ENCODE measurements at regions not wholly inside any gene's neighbourhood (a gene's known extent, or its start where the extent isn't known, plus 50 kb on each side); places are given as distances from the start of the nearest gene placed in this dataset.

DNA sequence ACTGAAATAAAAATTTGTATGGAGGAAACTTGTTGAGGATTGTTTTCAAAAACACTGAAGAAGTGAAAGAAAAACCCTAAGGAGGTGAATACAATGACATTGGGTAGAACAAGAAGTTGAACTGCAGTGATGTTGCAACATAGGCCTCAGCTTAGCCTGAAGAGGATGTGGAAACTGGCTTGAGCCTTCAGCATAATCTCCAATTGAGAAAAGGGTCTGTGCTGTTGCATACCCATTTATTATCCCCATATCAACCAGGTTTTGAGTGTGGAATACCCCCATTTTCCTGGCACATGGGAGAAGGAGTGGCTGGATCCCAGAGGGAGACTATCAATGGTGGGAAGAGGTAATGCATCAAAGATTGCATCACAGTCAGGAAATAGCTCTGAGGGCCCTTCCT, 695.0 kb upstream of the HS3ST1 start:
- H3K27me3 ChIP-seq (replicated peaks in 1 of 4; ENCODE audit: control insufficient read depth in 3 of 4, extremely low read depth in 1 of 4, insufficient read depth in 3 of 4, low read length in 3 of 4), result no peaks in the 10 kb centered on the region
- H3K9me3 ChIP-seq (ENCODE audit: insufficient read depth in 2 of 2, low read depth in 1 of 2, low read length in 1 of 2), result no peaks in the 10 kb centered on the region; a peak in 1 of 4 replicates
- H3K4me3 ChIP-seq (ENCODE audit: extremely low read depth in 1 of 4, insufficient read depth in 2 of 4, low read depth in 3 of 4, low read length in 4 of 4), result no peak overlapping the region
- DNase-seq (ENCODE audit: low read depth in 1 of 2, low spot score in 2 of 2) (no peak), FAIRE-seq (no peak)
- H2AK5ac ChIP-seq (ENCODE audit: low read depth, low read length), result no peak overlapping the region
- H2BK20ac ChIP-seq (ENCODE audit: low read length), result no peak overlapping the region
- H3K79me2 ChIP-seq (ENCODE audit: control insufficient read depth in 1 of 2, insufficient read depth in 2 of 2, low read length in 2 of 2), result no peaks in the 10 kb centered on the region
- H4K20me1 ChIP-seq (replicated peaks in 1 of 2; ENCODE audit: control insufficient read depth in 1 of 2, insufficient read depth in 2 of 2, low read length in 2 of 2), result no peaks in the 10 kb centered on the region
- ChIA-PET CTCF (ENCODE audit: partially characterized antibody) (no interaction called here), POLR2A (ENCODE audit: partially characterized antibody) (no interaction called here)
- no peak overlapping the region for H2BK12ac ChIP-seq (ENCODE audit: low read depth, low read length)
- no peak overlapping the region for H2AFZ ChIP-seq (ENCODE audit: low read length)
- H3K4ac ChIP-seq (replicated peaks; ENCODE audit: insufficient read length, low read depth, low read length), result no peak overlapping the region
- H3K36me3 ChIP-seq (ENCODE audit: control insufficient read depth in 2 of 4, insufficient read depth in 4 of 4, low read length in 3 of 4), result no peaks in the 10 kb centered on the region
- no peak overlapping the region for H3K9ac ChIP-seq (replicated peaks in 1 of 4; ENCODE audit: extremely low read depth in 1 of 4, low read depth in 3 of 4, low read length in 3 of 4)
- no peak overlapping the region for H4K91ac ChIP-seq (replicated peaks; ENCODE audit: insufficient read length, low read length)
- no peak overlapping the region for H3K23ac ChIP-seq (ENCODE audit: insufficient read length)
- no peaks in the 10 kb centered on the region for H3K4me1 ChIP-seq (replicated peaks in 1 of 4; ENCODE audit: control insufficient read depth in 3 of 4, insufficient read depth in 4 of 4, low read length in 3 of 4)
- H2BK15ac ChIP-seq (ENCODE audit: low read length), result no peak overlapping the region
- no peaks in the 10 kb centered on the region for H3K79me1 ChIP-seq (ENCODE audit: low read depth, low read length)
- no peak overlapping the region for H2BK120ac ChIP-seq (replicated peaks; ENCODE audit: low read depth, low read length)
- no peak overlapping the region for H4K8ac ChIP-seq (ENCODE audit: extremely low read depth, insufficient read depth, low read length)
- no peak overlapping the region for H3K4me2 ChIP-seq (ENCODE audit: insufficient read depth in 1 of 2, low read depth in 2 of 2, low read length in 2 of 2)
- H4K5ac ChIP-seq (ENCODE audit: insufficient read length, low read depth, low read length), result no peak overlapping the region
- no peak overlapping the region for H3K27ac ChIP-seq (ENCODE audit: low read depth, low read length)
- H2BK5ac ChIP-seq (ENCODE audit: low read depth, low read length), result no peak overlapping the region
- no peaks in the 10 kb centered on the region for H3K23me2 ChIP-seq (ENCODE audit: low read depth, low read length)
- no peak overlapping the region for H3K14ac ChIP-seq (ENCODE audit: insufficient read length)
- no peak overlapping the region for H3K56ac ChIP-seq (replicated peaks; ENCODE audit: insufficient read length, low read depth, low read length)
- H3K18ac ChIP-seq (ENCODE audit: extremely low read depth, low read length), result no peak overlapping the region
- TF ChIP-seq RNF2 (IDR thresholded peaks at IDR 0.05; ENCODE audit: borderline replicate concordance, low read depth, low read length, missing control alignments, poor library complexity, severe bottlenecking), result no peak
- no peak for TF ChIP-seq FOSL1 (IDR thresholded peaks at IDR 0.05; ENCODE audit: insufficient read depth, low read depth, low read length)
- no peak for TF ChIP-seq KDM1A (IDR thresholded peaks at IDR 0.05; ENCODE audit: borderline replicate concordance, low read length)
- TF ChIP-seq MAFK (IDR thresholded peaks at IDR 0.05; ENCODE audit: low read depth, low read length), result no peak
- TF ChIP-seq POLR2A (IDR thresholded peaks at IDR 0.05; ENCODE audit: control extremely low read depth in 1 of 2, low read depth in 2 of 2, low read length in 2 of 2), result no peak
- TF ChIP-seq, protein P1, sequence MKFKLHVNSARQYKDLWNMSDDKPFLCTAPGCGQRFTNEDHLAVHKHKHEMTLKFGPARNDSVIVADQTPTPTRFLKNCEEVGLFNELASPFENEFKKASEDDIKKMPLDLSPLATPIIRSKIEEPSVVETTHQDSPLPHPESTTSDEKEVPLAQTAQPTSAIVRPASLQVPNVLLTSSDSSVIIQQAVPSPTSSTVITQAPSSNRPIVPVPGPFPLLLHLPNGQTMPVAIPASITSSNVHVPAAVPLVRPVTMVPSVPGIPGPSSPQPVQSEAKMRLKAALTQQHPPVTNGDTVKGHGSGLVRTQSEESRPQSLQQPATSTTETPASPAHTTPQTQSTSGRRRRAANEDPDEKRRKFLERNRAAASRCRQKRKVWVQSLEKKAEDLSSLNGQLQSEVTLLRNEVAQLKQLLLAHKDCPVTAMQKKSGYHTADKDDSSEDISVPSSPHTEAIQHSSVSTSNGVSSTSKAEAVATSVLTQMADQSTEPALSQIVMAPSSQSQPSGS (IDR thresholded peaks at IDR 0.05; ENCODE audit: low read length), result no peak
- no peak for TF ChIP-seq YY1 (IDR thresholded peaks at IDR 0.05; ENCODE audit: low read depth, low read length)
- no peak for TF ChIP-seq TEAD4 (IDR thresholded peaks at IDR 0.05; ENCODE audit: low read depth, low read length)
- no peak for TF ChIP-seq PHF8 (conservative IDR thresholded peaks at IDR 0.05; ENCODE audit: low read depth, low read length)
- no peak for TF ChIP-seq NRF1 (IDR thresholded peaks at IDR 0.05; ENCODE audit: low read depth, low read length)
- no peak for TF ChIP-seq RAD21 (IDR thresholded peaks at IDR 0.05 in 1 of 2, conservative IDR thresholded peaks at IDR 0.05 in 1 of 2; ENCODE audit: low read depth in 2 of 2, low read length in 2 of 2)
- TF ChIP-seq TAF1 (IDR thresholded peaks at IDR 0.05; ENCODE audit: low read depth, low read length), result no peak
- no peak for TF ChIP-seq NANOG (IDR thresholded peaks at IDR 0.05; ENCODE audit: insufficient read depth, low read depth, low read length, poor library complexity, severe bottlenecking)
- TF ChIP-seq SP4 (IDR thresholded peaks at IDR 0.05; ENCODE audit: low read length), result no peak
- no peak for TF ChIP-seq RBBP5 (IDR thresholded peaks at IDR 0.05; ENCODE audit: borderline replicate concordance, low read depth, low read length)
